ENCODE measurements at regions not wholly inside any gene's neighbourhood (a gene's known extent, or its start where the extent isn't known, plus 50 kb on each side); places are given as distances from the start of the nearest gene placed in this dataset.

GRCh38 chr3:13132731-13133410 is 59.6 kb upstream of the IQSEC1 start:
- no peak for ATAC-seq
- no peaks in the 10 kb centered on the region for H3K9me3 ChIP-seq
- no peak overlapping the region for H3K4me3 ChIP-seq
- WGBS, 2 donors (ENCODE audit: low coverage in 1 of 2) = 48 to 52% methylated on average over 2 to 5 of the region's 6 CpGs
- no peak overlapping the region for H3K27ac ChIP-seq
- peaks cover 37% of the 10 kb centered on the region for H3K27me3 ChIP-seq
- H3K4me1 ChIP-seq = no peaks in the 10 kb centered on the region
- TF ChIP-seq POLR2AphosphoS5 (IDR thresholded peaks at IDR 0.05) (no peak), POLR2A (IDR thresholded peaks at IDR 0.05) (no peak), CTCF (IDR thresholded peaks at IDR 0.05) (no peak), EP300 (IDR thresholded peaks at IDR 0.05) (no peak)
- no peaks in the 10 kb centered on the region for H3K36me3 ChIP-seq

- no peak overlapping the region for H3K4me3 ChIP-seq
- ATAC-seq = no peak
- no peak overlapping the region for H3K27ac ChIP-seq
- no peaks in the 10 kb centered on the region for H3K36me3 ChIP-seq
- TF ChIP-seq POLR2AphosphoS5 (IDR thresholded peaks at IDR 0.05) (no peak), CTCF (IDR thresholded peaks at IDR 0.05) (no peak), EP300 (IDR thresholded peaks at IDR 0.05) (no peak), POLR2A (IDR thresholded peaks at IDR 0.05) (no peak)
- H3K4me1 ChIP-seq = no peaks in the 10 kb centered on the region
- H3K9me3 ChIP-seq = no peaks in the 10 kb centered on the region
- peaks cover 33% of the 10 kb centered on the region for H3K27me3 ChIP-seq
- WGBS, 2 donors (ENCODE audit: low coverage in 1 of 2) = 59 to 71% methylated on average over 3 of the region's 4 CpGs
Measured at GRCh38 chr3:13132281-13132680, 59.1 kb upstream of the IQSEC1 start.

- no peaks in the 10 kb centered on the region for H3K36me3 ChIP-seq
- no peak overlapping the region for H3K27ac ChIP-seq
- WGBS, 2 donors (ENCODE audit: low coverage in 1 of 2) = 74 to 76% methylated on average over 3 of the region's 3 CpGs
- TF ChIP-seq POLR2A (IDR thresholded peaks at IDR 0.05) (no peak), EP300 (IDR thresholded peaks at IDR 0.05) (no peak), CTCF (IDR thresholded peaks at IDR 0.05) (no peak), POLR2AphosphoS5 (IDR thresholded peaks at IDR 0.05) (no peak)
- no peak for ATAC-seq
- H3K9me3 ChIP-seq = no peaks in the 10 kb centered on the region
- H3K4me3 ChIP-seq = no peak overlapping the region
- H3K27me3 ChIP-seq = peaks cover 28% of the 10 kb centered on the region
- no peaks in the 10 kb centered on the region for H3K4me1 ChIP-seq
Measured at GRCh38 chr3:13130464-13131193, 57.4 kb upstream of the IQSEC1 start.

- TF ChIP-seq CTCF (IDR thresholded peaks at IDR 0.05) = no peak
- TF ChIP-seq POLR2A (IDR thresholded peaks at IDR 0.05) = no peak
- TF ChIP-seq EP300 (IDR thresholded peaks at IDR 0.05) = no peak
- TF ChIP-seq POLR2AphosphoS5 (IDR thresholded peaks at IDR 0.05) = no peak
- Histone ChIP-seq H3K4me1 (no peaks in the 10 kb centered on the region), H3K9me3 (no peaks in the 10 kb centered on the region), H3K27ac (no peak overlapping the region), H3K36me3 (no peaks in the 10 kb centered on the region), H3K4me3 (no peak overlapping the region), H3K27me3 (peaks cover 11% of the 10 kb centered on the region)
- ATAC-seq = no peak
- WGBS, 2 donors (ENCODE audit: low coverage in 1 of 2) = 79% methylated on average over 5 of the region's 13 CpGs; no CpG with 5 or more reads in 1 of the 2 donors
Measured at GRCh38 chr3:13125092-13126015, 52.1 kb upstream of the IQSEC1 start.

Data from gastroesophageal sphincter (tissue), 4 donors.